GM12892 (cell line): ENCODE measurements at regions not wholly inside any gene's neighbourhood (a gene's known extent, or its start where the extent isn't known, plus 50 kb on each side); places are given as distances from the start of the nearest gene placed in this dataset.

Source experiments
- POLR2A ChIP-seq: IDR thresholded peaks from 2 replicates; pipeline ENCODE4 v1.6.1; 2011; ENCODE audit warnings: low read depth, low read length, control low read depth
- POLR2AphosphoS5 ChIP-seq: IDR thresholded peaks from 2 replicates; pipeline ENCODE4 v1.6.1; 2011; ENCODE audit warnings: low read depth, low read length, control low read depth
- TAF1 ChIP-seq: IDR thresholded peaks from 2 replicates; pipeline ENCODE4 v1.6.1; 2011; ENCODE audit warnings: low read depth, mild to moderate bottlenecking, control low read depth, low read length, borderline replicate concordance

DNA sequence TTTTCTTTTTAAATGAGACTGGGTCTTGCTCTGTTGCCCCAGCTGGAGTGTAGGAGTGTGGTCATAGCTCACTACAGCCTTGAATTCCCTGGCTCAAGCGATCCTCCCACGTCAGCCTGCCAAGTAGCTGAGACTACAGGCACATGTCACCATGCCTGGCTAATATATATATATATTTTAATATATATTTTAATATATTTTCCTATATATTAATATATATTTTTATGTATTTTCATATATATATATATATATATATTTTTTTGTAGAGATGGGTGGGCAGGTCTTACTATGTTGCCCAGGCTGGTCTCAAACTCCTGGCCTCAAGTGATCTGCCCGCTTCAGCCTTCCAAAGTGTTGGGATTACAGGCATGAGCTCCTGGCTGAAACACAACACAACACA lies 144.5 kb upstream of the GATA6 start:
- TF ChIP-seq POLR2A (no peak), POLR2AphosphoS5 (no peak), TAF1 (no peak)
